H9 (cell line): ENCODE measurements at regions not wholly inside any gene's neighbourhood (a gene's known extent, or its start where the extent isn't known, plus 50 kb on each side); places are given as distances from the start of the nearest gene placed in this dataset.

ENCODE experiments used
- DNase-seq: peaks from one replicate; pipeline ENCODE4 v3.0.0-alpha.2; 2017
- H2AFZ ChIP-seq: one replicate; pipeline ENCODE4 v1.6.1; 2013; ENCODE audit warnings: mild to moderate bottlenecking, low read length, control low read depth, moderate library complexity
- H2AK5ac ChIP-seq: 2 replicates; pipeline ENCODE4 v1.6.1; 2013; ENCODE audit warnings: low read length, control low read depth, mixed read lengths; ENCODE audit not compliant: insufficient read length
- H2BK120ac ChIP-seq: one replicate; pipeline ENCODE4 v1.6.1; 2013; ENCODE audit warnings: low read depth, mild to moderate bottlenecking, low read length, control low read depth, inconsistent platforms; ENCODE audit not compliant: poor library complexity, severe bottlenecking
- H2BK12ac ChIP-seq: 2 replicates; pipeline ENCODE4 v1.6.1; 2013; ENCODE audit warnings: low read length, control low read depth, mixed read lengths, low read depth; ENCODE audit not compliant: insufficient read length
- H2BK15ac ChIP-seq: 2 replicates; pipeline ENCODE4 v1.6.1; 2013; ENCODE audit warnings: low read depth, low read length, control low read depth
- H2BK20ac ChIP-seq: one replicate; pipeline ENCODE4 v1.6.1; 2013; ENCODE audit warnings: low read depth, mild to moderate bottlenecking, low read length, control low read depth, inconsistent platforms; ENCODE audit not compliant: poor library complexity, severe bottlenecking
- H2BK5ac ChIP-seq: 2 replicates; pipeline ENCODE4 v1.6.1; 2013; ENCODE audit warnings: low read length, control low read depth, mixed read lengths; ENCODE audit not compliant: insufficient read length
- H3K14ac ChIP-seq: 2 replicates; pipeline ENCODE4 v1.6.1; 2013; ENCODE audit warnings: low read length, control low read depth; ENCODE audit not compliant: insufficient read depth
- H3K18ac ChIP-seq: 2 replicates; pipeline ENCODE4 v1.6.1; 2013; ENCODE audit warnings: low read depth, mild to moderate bottlenecking, mixed read lengths, low read length, control low read depth; ENCODE audit not compliant: insufficient read length
- H3K23ac ChIP-seq: 2 replicates; pipeline ENCODE4 v1.6.1; 2013; ENCODE audit warnings: low read length, control low read depth, mixed read lengths, low read depth; ENCODE audit not compliant: insufficient read length
- H3K23me2 ChIP-seq: 2 replicates; pipeline ENCODE4 v1.6.1; 2013; ENCODE audit warnings: low read depth, mild to moderate bottlenecking, mixed read lengths, low read length, control low read depth; ENCODE audit not compliant: insufficient read length, poor library complexity, severe bottlenecking
- H3K27ac ChIP-seq: 2 replicates; pipeline ENCODE4 v1.5.1; 2013; ENCODE audit warnings: low read length, control low read depth, mixed read lengths, low read depth; ENCODE audit not compliant: insufficient read length
- H3K27me3 ChIP-seq: 2 replicates; pipeline ENCODE4 v1.6.1; 2013; ENCODE audit warnings: low read length, control low read depth, inconsistent platforms; ENCODE audit not compliant: insufficient read depth
- H3K4ac ChIP-seq: 2 replicates; pipeline ENCODE4 v1.6.1; 2013; ENCODE audit warnings: low read depth, mild to moderate bottlenecking, control low read depth, inconsistent platforms, low read length, moderate library complexity
- H3K4me1 ChIP-seq: 2 replicates; pipeline ENCODE4 v1.6.1; 2013; ENCODE audit warnings: low read length, control low read depth, inconsistent platforms; ENCODE audit not compliant: insufficient read depth
- H3K4me2 ChIP-seq: 2 replicates; pipeline ENCODE4 v1.6.1; 2013; ENCODE audit warnings: low read length, control low read depth, mixed read lengths; ENCODE audit not compliant: insufficient read length, insufficient read depth
- H3K56ac ChIP-seq: 2 replicates; pipeline ENCODE4 v1.6.1; 2013; ENCODE audit warnings: low read depth, mild to moderate bottlenecking, mixed read lengths, low read length, control low read depth; ENCODE audit not compliant: insufficient read length
- H3K79me1 ChIP-seq: 2 replicates; pipeline ENCODE4 v1.6.1; 2013; ENCODE audit warnings: low read depth, mild to moderate bottlenecking, moderate library complexity, low read length, control low read depth, inconsistent platforms; ENCODE audit not compliant: insufficient read depth, poor library complexity, severe bottlenecking
- H3K79me2 ChIP-seq: 2 replicates; pipeline ENCODE4 v1.6.1; 2013; ENCODE audit warnings: low read length, control low read depth, inconsistent platforms; ENCODE audit not compliant: insufficient read depth
- H3K9ac ChIP-seq: 2 replicates; pipeline ENCODE4 v1.6.1; 2013; ENCODE audit warnings: low read length, control low read depth, mixed read lengths; ENCODE audit not compliant: insufficient read length; ENCODE audit errors: extremely low read depth
- H3K9me3 ChIP-seq: one replicate; pipeline ENCODE4 v1.6.1; 2013; ENCODE audit warnings: low read depth, low read length, inconsistent platforms; ENCODE audit not compliant: control insufficient read depth
- H3T11ph ChIP-seq: one replicate; pipeline ENCODE4 v1.6.1; 2013; ENCODE audit warnings: mild to moderate bottlenecking, low read length, control low read depth, inconsistent platforms
- H4K20me1 ChIP-seq: one replicate; pipeline ENCODE4 v1.6.1; 2013; ENCODE audit not compliant: control insufficient read depth, insufficient read length, insufficient read depth
- H4K5ac ChIP-seq: 2 replicates; pipeline ENCODE4 v1.6.1; 2013; ENCODE audit warnings: low read depth, mild to moderate bottlenecking, mixed read lengths, low read length, control low read depth; ENCODE audit not compliant: insufficient read length
- H4K8ac ChIP-seq: replicated peaks from 2 replicates; pipeline ENCODE4 v1.6.1; 2013; ENCODE audit warnings: low read length, control low read depth, mixed read lengths, low read depth; ENCODE audit not compliant: insufficient read length
- H4K91ac ChIP-seq: 2 replicates; pipeline ENCODE4 v1.6.1; 2013; ENCODE audit warnings: low read depth, mild to moderate bottlenecking, moderate library complexity, mixed read lengths, low read length, control low read depth; ENCODE audit not compliant: insufficient read length
- H3K27ac Mint-ChIP-seq, 3 experiments: 2 replicates in 2 of 3; 3 replicates in 1 of 3; pipeline ENCODE4 v1.8.0; 2020 to 2021; ENCODE audit warnings: mixed read lengths in 3 of 3, mild to moderate bottlenecking in 1 of 3, moderate library complexity in 1 of 3
- H3K27me3 Mint-ChIP-seq: 2 replicates; pipeline ENCODE4 v1.8.0; 2021; ENCODE audit warnings: low read depth, mild to moderate bottlenecking, moderate library complexity, mixed read lengths
- H3K36me3 Mint-ChIP-seq, 3 experiments: 2 replicates in 2 of 3; 3 replicates in 1 of 3; pipeline ENCODE4 v1.8.0; 2020 to 2021; ENCODE audit warnings: low read depth in 3 of 3, mixed read lengths in 3 of 3; ENCODE audit not compliant: insufficient read depth in 1 of 3
- H3K4me1 Mint-ChIP-seq, 2 experiments: 2 replicates each; pipeline ENCODE4 v1.8.0; 2020; ENCODE audit warnings: mixed read lengths in 2 of 2
- H3K4me3 Mint-ChIP-seq, 2 experiments: 2 replicates in 1 of 2; 3 replicates in 1 of 2; pipeline ENCODE4 v1.8.0; 2020 to 2021; ENCODE audit warnings: mild to moderate bottlenecking in 2 of 2, mixed read lengths in 2 of 2, moderate library complexity in 1 of 2
- H3K9me3 Mint-ChIP-seq, 2 experiments: 2 replicates in 1 of 2; 3 replicates in 1 of 2; pipeline ENCODE4 v1.8.0; 2020; ENCODE audit warnings: mild to moderate bottlenecking in 2 of 2, mixed read lengths in 2 of 2, moderate library complexity in 1 of 2
- CTCF ChIP-seq: fragments of 200-600 bp; sonication (generic); conservative IDR thresholded peaks from 3 replicates; pipeline ENCODE4 v1.8.0; 2021; ENCODE audit warnings: antibody characterized with exemption, mild to moderate bottlenecking
- WGBS: extraction: QIAGEN DNeasy Blood & Tissue Kit; methylation state at CpG from one replicate; pipeline ENCODE4 v1.1.7; 2013; ENCODE audit warnings: missing lambda C conversion rate, low lambda C conversion rate, mixed read lengths; ENCODE audit not compliant: insufficient read length; ENCODE audit errors: extremely low coverage; 5-methylcytosine and 5-hydroxymethylcytosine counted together

DNA sequence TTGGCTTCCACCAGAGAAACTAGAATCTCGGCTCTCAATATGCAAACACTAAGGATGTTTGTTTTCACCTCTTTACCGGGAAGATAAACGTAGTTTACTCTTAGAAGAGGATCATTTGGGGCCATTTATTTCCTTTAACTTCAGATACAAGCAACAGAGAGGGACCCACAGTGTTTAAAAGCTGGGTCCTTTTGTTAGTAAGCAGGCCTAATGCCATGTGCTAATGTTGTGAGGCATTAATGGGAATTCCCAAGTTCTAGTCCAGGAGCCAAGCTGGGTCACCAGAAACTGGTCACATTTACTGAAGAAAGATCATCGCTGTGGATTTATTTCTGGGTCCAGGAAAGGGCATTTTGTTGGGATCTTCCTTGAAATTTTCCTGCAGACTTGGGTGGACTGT, 78.1 kb upstream of the ADAMTS9 start:
- Histone ChIP-seq H3K9ac (no peak overlapping the region), H2BK12ac (no peak overlapping the region), H2AFZ (no peak overlapping the region), H3K9me3 (no peaks in the 10 kb centered on the region), H3K23ac (no peak overlapping the region), H3K27ac (no peak overlapping the region), H2BK120ac (no peak overlapping the region), H3K56ac (no peak overlapping the region), H4K8ac (no peak overlapping the region), H3K4me1 (no peaks in the 10 kb centered on the region), H4K5ac (no peak overlapping the region), H3K79me1 (no peaks in the 10 kb centered on the region), H3K14ac (no peak overlapping the region), H2AK5ac (no peak overlapping the region), H4K20me1 (no peaks in the 10 kb centered on the region), H2BK5ac (no peak overlapping the region), H3K18ac (no peak overlapping the region), H3K4me2 (no peak overlapping the region), H2BK15ac (no peak overlapping the region), H4K91ac (no peak overlapping the region), H2BK20ac (no peak overlapping the region), H3K27me3 (no peaks in the 10 kb centered on the region; the same call in none of the 2 replicates), H3K79me2 (no peaks in the 10 kb centered on the region), H3T11ph (no peak overlapping the region), H3K23me2 (no peaks in the 10 kb centered on the region), H3K4ac (no peak overlapping the region)
- no peak for DNase-seq
- no peak overlapping the region for H3K4me3 Mint-ChIP-seq
- no peaks in the 10 kb centered on the region for H3K36me3 Mint-ChIP-seq
- H3K4me1 Mint-ChIP-seq = peaks cover 11% of the 10 kb centered on the region in 2 experiments
- no peaks in the 10 kb centered on the region for H3K9me3 Mint-ChIP-seq
- no peak for TF ChIP-seq CTCF
- H3K27ac Mint-ChIP-seq = no peak overlapping the region; a peak in 1 of 7 replicates
- no CpG with 5 or more reads among the region's 4 CpGs for WGBS
- H3K27me3 Mint-ChIP-seq = no peaks in the 10 kb centered on the region
